H1 (cell line): ENCODE measurements at regions not wholly inside any gene's neighbourhood (a gene's known extent, or its start where the extent isn't known, plus 50 kb on each side); places are given as distances from the start of the nearest gene placed in this dataset.
A peak's percentile ranks its signal among the peaks of the same experiment; 100 is the strongest.

Experiments
- CTCF ChIA-PET: fragments of 300-600 bp; sonication (Branson Sonifier 250); formaldehyde crosslinking; loops from one replicate; lab custom pipeline; 2021; ENCODE audit not compliant: partially characterized antibody; lab: Charles Lee
- POLR2A ChIA-PET: fragments of 300-600 bp; sonication (Branson Sonifier 250); formaldehyde crosslinking; loops from one replicate; lab custom pipeline; 2021; ENCODE audit warnings: inconsistent platforms; ENCODE audit not compliant: partially characterized antibody; lab: Charles Lee
- DNase-seq, 2 experiments: peaks; one replicate each; pipeline versions ENCODE4 v3.0.0 to v3.0.0-alpha.2; 2010 to 2022; ENCODE audit warnings: low spot score in 2 of 2, low read depth in 1 of 2, mixed read lengths in 1 of 2
- FAIRE-seq: peaks from 2 replicates; lab custom pipeline; 2011; peaks lifted over from hg19 to GRCh38; lab: Jason Lieb, UNC
- H2AFZ ChIP-seq: 2 replicates; pipeline ENCODE4 v1.8.1; 2012; ENCODE audit warnings: low read length, inconsistent platforms
- H2AK5ac ChIP-seq: 2 replicates; pipeline ENCODE4 v1.6.1; 2013; ENCODE audit warnings: low read depth, low read length
- H2BK120ac ChIP-seq: replicated peaks from 2 replicates; pipeline ENCODE3; 2013; ENCODE audit warnings: low read depth, low read length, inconsistent platforms
- H2BK12ac ChIP-seq: 2 replicates; pipeline ENCODE4 v1.6.1; 2013; ENCODE audit warnings: low read depth, low read length
- H2BK15ac ChIP-seq: 2 replicates; pipeline ENCODE4 v1.6.1; 2013; ENCODE audit warnings: low read length
- H2BK20ac ChIP-seq: 2 replicates; pipeline ENCODE4 v1.6.1; 2013; ENCODE audit warnings: low read length
- H2BK5ac ChIP-seq: 2 replicates; pipeline ENCODE4 v1.6.1; 2013; ENCODE audit warnings: low read depth, low read length
- H3K14ac ChIP-seq: 2 replicates; pipeline ENCODE4 v1.6.1; 2013; ENCODE audit warnings: inconsistent platforms; ENCODE audit not compliant: insufficient read length
- H3K18ac ChIP-seq: 2 replicates; pipeline ENCODE4 v1.6.1; 2013; ENCODE audit warnings: low read length; ENCODE audit errors: extremely low read depth
- H3K23ac ChIP-seq: 2 replicates; pipeline ENCODE4 v1.6.1; 2013; ENCODE audit warnings: inconsistent platforms; ENCODE audit not compliant: insufficient read length
- H3K23me2 ChIP-seq: 2 replicates; pipeline ENCODE4 v1.6.1; 2013; ENCODE audit warnings: low read depth, low read length
- H3K27ac ChIP-seq: 2 replicates; pipeline ENCODE4 v1.6.1; 2011; ENCODE audit warnings: low read depth, low read length, inconsistent platforms
- H3K27me3 ChIP-seq, 4 experiments: replicated peaks in 1 of 4; 1 replicate in 1 of 4; 2 replicates in 3 of 4; pipeline versions ENCODE4 v1.6.1 to v1.8.1; 2011 to 2013; ENCODE audit warnings: low read length in 3 of 4, mild to moderate bottlenecking in 3 of 4, inconsistent platforms in 2 of 4, mixed read lengths in 2 of 4, moderate library complexity in 1 of 4; ENCODE audit not compliant: control insufficient read depth in 3 of 4, insufficient read depth in 3 of 4; ENCODE audit errors: extremely low read depth in 1 of 4
- H3K36me3 ChIP-seq, 4 experiments: 2 replicates each; pipeline versions ENCODE4 v1.6.1 to v1.8.1; 2011 to 2013; ENCODE audit warnings: mild to moderate bottlenecking in 4 of 4, low read length in 3 of 4, moderate library complexity in 2 of 4, control low read depth in 1 of 4, inconsistent platforms in 1 of 4; ENCODE audit not compliant: insufficient read depth in 4 of 4, control insufficient read depth in 2 of 4
- H3K4ac ChIP-seq: replicated peaks from 2 replicates; pipeline ENCODE3; 2013; ENCODE audit warnings: low read length, low read depth, mixed read lengths, inconsistent platforms; ENCODE audit not compliant: insufficient read length
- H3K4me1 ChIP-seq, 4 experiments: replicated peaks in 1 of 4; 1 replicate in 1 of 4; 2 replicates in 3 of 4; pipeline versions ENCODE4 v1.6.1 to v1.8.1; 2011 to 2013; ENCODE audit warnings: low read length in 3 of 4, inconsistent platforms in 2 of 4, mixed read lengths in 1 of 4; ENCODE audit not compliant: insufficient read depth in 4 of 4, control insufficient read depth in 3 of 4
- H3K4me2 ChIP-seq, 2 experiments: 2 replicates each; pipeline versions ENCODE4 v1.6.1 to v1.8.1; 2011 to 2013; ENCODE audit warnings: low read depth in 2 of 2, low read length in 2 of 2, control low read depth in 1 of 2, inconsistent platforms in 1 of 2, mild to moderate bottlenecking in 1 of 2; ENCODE audit not compliant: insufficient read depth in 1 of 2
- H3K4me3 ChIP-seq, 4 experiments: fragments of 200-600, 300-600 bp in 1 of 4; sonication (generic), shearing (Covaris generic), sonication (Bioruptor Twin) in 1 of 4; 2 replicates each; pipeline versions ENCODE4 v1.5.1 to v1.8.1; 2011 to 2016; ENCODE audit warnings: low read length in 4 of 4, low read depth in 3 of 4, control low read depth in 2 of 4, inconsistent platforms in 2 of 4, mild to moderate bottlenecking in 2 of 4, mixed read lengths in 1 of 4, moderate library complexity in 1 of 4; ENCODE audit not compliant: insufficient read depth in 2 of 4; ENCODE audit errors: extremely low read depth in 1 of 4
- H3K56ac ChIP-seq: replicated peaks from 2 replicates; pipeline ENCODE3; 2013; ENCODE audit warnings: low read depth, mild to moderate bottlenecking, mixed read lengths, low read length, inconsistent platforms; ENCODE audit not compliant: insufficient read length
- H3K79me1 ChIP-seq: 2 replicates; pipeline ENCODE4 v1.6.1; 2013; ENCODE audit warnings: low read depth, low read length, control low read depth
- H3K79me2 ChIP-seq, 2 experiments: 2 replicates each; pipeline versions ENCODE4 v1.6.1 to v1.8.1; 2012 to 2013; ENCODE audit warnings: low read length in 2 of 2, mild to moderate bottlenecking in 2 of 2, inconsistent platforms in 1 of 2; ENCODE audit not compliant: insufficient read depth in 2 of 2, control insufficient read depth in 1 of 2
- H3K9ac ChIP-seq, 4 experiments: replicated peaks in 1 of 4; 1 replicate in 1 of 4; 2 replicates in 3 of 4; pipeline versions ENCODE4 v1.6.1 to v1.8.1; 2011 to 2013; ENCODE audit warnings: low read depth in 3 of 4, low read length in 3 of 4, control low read depth in 2 of 4, mild to moderate bottlenecking in 2 of 4, moderate library complexity in 2 of 4, inconsistent platforms in 1 of 4; ENCODE audit errors: extremely low read depth in 1 of 4
- H3K9me3 ChIP-seq, 2 experiments: 2 replicates each; pipeline versions ENCODE4 v1.6.1 to v1.8.1; 2012 to 2013; ENCODE audit warnings: mild to moderate bottlenecking in 2 of 2, moderate library complexity in 2 of 2, control low read depth in 1 of 2, inconsistent platforms in 1 of 2, low read depth in 1 of 2, low read length in 1 of 2, mixed read lengths in 1 of 2; ENCODE audit not compliant: insufficient read depth in 2 of 2
- H4K20me1 ChIP-seq, 2 experiments: replicated peaks in 1 of 2; 2 replicates each; pipeline versions ENCODE3 to v1.8.1; 2011 to 2013; ENCODE audit warnings: inconsistent platforms in 2 of 2, low read length in 2 of 2, mild to moderate bottlenecking in 1 of 2; ENCODE audit not compliant: insufficient read depth in 2 of 2, control insufficient read depth in 1 of 2
- H4K5ac ChIP-seq: 2 replicates; pipeline ENCODE4 v1.6.1; 2013; ENCODE audit warnings: low read length, low read depth, mixed read lengths, inconsistent platforms; ENCODE audit not compliant: insufficient read length
- H4K8ac ChIP-seq: 2 replicates; pipeline ENCODE4 v1.8.0; 2013; ENCODE audit warnings: mild to moderate bottlenecking, moderate library complexity, low read length, inconsistent platforms; ENCODE audit not compliant: insufficient read depth; ENCODE audit errors: extremely low read depth
- H4K91ac ChIP-seq: replicated peaks from 2 replicates; pipeline ENCODE3; 2013; ENCODE audit warnings: low read length, mixed read lengths, inconsistent platforms; ENCODE audit not compliant: insufficient read length
- CBX8 ChIP-seq: fragments of 300-800, 300-1000 bp; sonication (generic); IDR thresholded peaks from 2 replicates; pipeline ENCODE4 v1.7.1; 2016; ENCODE audit warnings: low read depth, low read length, borderline replicate concordance
- JUND ChIP-seq: IDR thresholded peaks from 2 replicates; pipeline ENCODE4 v1.6.1; 2011; ENCODE audit warnings: mild to moderate bottlenecking, improper control_type of control experiment, low read length
- SP2 ChIP-seq: IDR thresholded peaks from 2 replicates; pipeline ENCODE4 v1.6.1; 2012; ENCODE audit warnings: mild to moderate bottlenecking, low read length, inconsistent platforms
- WGBS, 2 experiments: shearing (Covaris generic) in 1 of 2; methylation state at CpG; one replicate each; pipeline versions ENCODE4 v1.1.6 to v1.1.7; 2013 to 2015; ENCODE audit warnings: low lambda C conversion rate in 2 of 2, mixed read lengths in 2 of 2, inconsistent platforms in 1 of 2, low coverage in 1 of 2, missing lambda C conversion rate in 1 of 2; ENCODE audit not compliant: insufficient replicate concordance in 2 of 2, insufficient coverage in 1 of 2, insufficient read length in 1 of 2; ENCODE audit errors: extremely low coverage in 1 of 2, missing lambda C conversion rate in 1 of 2; 5-methylcytosine and 5-hydroxymethylcytosine counted together

DNA sequence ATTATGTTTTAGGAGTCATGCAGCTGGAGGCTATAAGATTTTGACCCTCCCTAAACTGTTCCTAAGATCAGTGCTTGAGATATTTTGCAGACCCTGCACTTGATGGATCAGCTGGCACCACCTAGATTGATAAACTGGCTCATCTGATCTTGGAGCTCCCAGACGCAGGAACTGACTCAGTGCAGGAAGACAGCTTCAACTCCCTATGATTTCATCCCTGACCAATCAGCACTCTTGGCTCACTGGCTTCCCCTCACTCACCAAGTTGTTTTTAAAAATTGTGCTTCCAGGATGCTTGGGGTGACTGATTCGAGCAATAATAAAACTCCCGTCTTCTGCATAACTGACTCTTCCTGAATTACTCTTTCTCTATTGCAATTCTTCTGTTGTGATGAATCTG is 637.5 kb upstream of the FAT3 start:
- no peak overlapping the region for H4K91ac ChIP-seq
- H3K23ac ChIP-seq, result no peak overlapping the region
- H3K14ac ChIP-seq, result no peak overlapping the region
- H3K4me3 ChIP-seq, result no peak overlapping the region
- H2BK5ac ChIP-seq, result no peak overlapping the region
- DNase-seq (no peak), FAIRE-seq (no peak)
- no peak overlapping the region for H2BK120ac ChIP-seq
- CTCF ChIA-PET, result interaction anchor here (1.6 kb wide), 1 partner anchor 26 kb away, joined by 3 read pairs; no protein-coding TSS in a partner anchor
- H3K4me2 ChIP-seq, result no peak overlapping the region
- no peaks in the 10 kb centered on the region for H3K79me1 ChIP-seq
- H3K4ac ChIP-seq, result no peak overlapping the region
- no peaks in the 10 kb centered on the region for H3K79me2 ChIP-seq
- no peak overlapping the region for H2BK15ac ChIP-seq
- H3K36me3 ChIP-seq, result no peaks in the 10 kb centered on the region
- 100% methylated on average over 3 of the region's 3 CpGs; no CpG with 5 or more reads in 1 of the 2 experiments for WGBS, 2 experiments
- peaks cover 2 to 3% of the 10 kb centered on the region in 2 experiments; a peak in 2 of 4 replicates for H3K9me3 ChIP-seq
- no peaks in the 10 kb centered on the region for H3K4me1 ChIP-seq
- no peaks in the 10 kb centered on the region; the same call in 1 of the 2 replicates for H3K23me2 ChIP-seq
- H2AK5ac ChIP-seq, result no peak overlapping the region
- no peak overlapping the region for H3K56ac ChIP-seq
- no peak overlapping the region for H4K5ac ChIP-seq
- no peak overlapping the region for H2BK12ac ChIP-seq
- H3K27me3 ChIP-seq, result no peaks in the 10 kb centered on the region
- H2AFZ ChIP-seq, result 0 out of 2 replicates have a peak overlapping the region, but pooled peaks have one; percentile 32
- H3K18ac ChIP-seq, result no peak overlapping the region
- POLR2A ChIA-PET, result no interaction called here
- no peak overlapping the region for H2BK20ac ChIP-seq
- no peaks in the 10 kb centered on the region for H4K20me1 ChIP-seq
- no peak overlapping the region for H4K8ac ChIP-seq
- H3K27ac ChIP-seq, result no peak overlapping the region
- H3K9ac ChIP-seq, result no peak overlapping the region
- TF ChIP-seq CBX8 (no peak), JUND (no peak), SP2 (no peak)
